Cardiac fibroblast (primary cell): ENCODE measurements at regions not wholly inside any gene's neighbourhood (a gene's known extent, or its start where the extent isn't known, plus 50 kb on each side); places are given as distances from the start of the nearest gene placed in this dataset.

Experiments
- DNase-seq, 2 donors: peaks; one replicate each; pipeline versions ENCODE4 v3.0.0 to v3.0.0-alpha.2; 2010; ENCODE audit warnings: low read depth in 2 of 2
- H3K4me3 ChIP-seq, 2 donors: replicated peaks in 1 of 2; 1 replicate in 1 of 2; 2 replicates in 1 of 2; pipeline ENCODE4 v1.5.1; 2011; ENCODE audit warnings: low read depth in 2 of 2, low read length in 2 of 2, mild to moderate bottlenecking in 2 of 2, moderate library complexity in 1 of 2
- TF ChIP-seq, protein P1 (sequence below): IDR thresholded peaks from one replicate; pipeline ENCODE4 v1.5.1; 2011; ENCODE audit warnings: low read depth, mild to moderate bottlenecking, low read length, inconsistent platforms

DNA sequence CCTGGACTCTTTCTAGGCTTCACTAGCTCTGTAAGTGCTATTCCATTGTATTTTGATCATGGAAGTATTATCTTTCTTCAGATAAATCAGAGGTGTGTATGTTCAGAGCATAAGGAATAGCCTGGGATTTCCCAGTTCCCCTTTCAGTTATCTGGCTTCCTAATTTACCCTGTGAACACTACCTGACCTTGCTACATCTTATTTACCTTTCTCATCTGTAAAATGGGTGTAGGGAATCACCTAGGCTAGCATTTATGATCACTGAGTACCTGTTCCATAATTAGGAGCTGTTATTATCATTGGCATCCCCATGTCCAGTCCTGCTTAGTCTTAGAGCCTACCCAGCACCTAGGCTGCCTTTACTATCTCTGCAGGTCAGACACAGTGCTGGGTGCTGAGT lies 149.3 kb upstream of the NR2F2 start:
- TF ChIP-seq, protein P1, sequence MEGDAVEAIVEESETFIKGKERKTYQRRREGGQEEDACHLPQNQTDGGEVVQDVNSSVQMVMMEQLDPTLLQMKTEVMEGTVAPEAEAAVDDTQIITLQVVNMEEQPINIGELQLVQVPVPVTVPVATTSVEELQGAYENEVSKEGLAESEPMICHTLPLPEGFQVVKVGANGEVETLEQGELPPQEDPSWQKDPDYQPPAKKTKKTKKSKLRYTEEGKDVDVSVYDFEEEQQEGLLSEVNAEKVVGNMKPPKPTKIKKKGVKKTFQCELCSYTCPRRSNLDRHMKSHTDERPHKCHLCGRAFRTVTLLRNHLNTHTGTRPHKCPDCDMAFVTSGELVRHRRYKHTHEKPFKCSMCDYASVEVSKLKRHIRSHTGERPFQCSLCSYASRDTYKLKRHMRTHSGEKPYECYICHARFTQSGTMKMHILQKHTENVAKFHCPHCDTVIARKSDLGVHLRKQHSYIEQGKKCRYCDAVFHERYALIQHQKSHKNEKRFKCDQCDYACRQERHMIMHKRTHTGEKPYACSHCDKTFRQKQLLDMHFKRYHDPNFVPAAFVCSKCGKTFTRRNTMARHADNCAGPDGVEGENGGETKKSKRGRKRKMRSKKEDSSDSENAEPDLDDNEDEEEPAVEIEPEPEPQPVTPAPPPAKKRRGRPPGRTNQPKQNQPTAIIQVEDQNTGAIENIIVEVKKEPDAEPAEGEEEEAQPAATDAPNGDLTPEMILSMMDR = no peak
- H3K4me3 ChIP-seq = no peak overlapping the region
- no peak for DNase-seq

DNA sequence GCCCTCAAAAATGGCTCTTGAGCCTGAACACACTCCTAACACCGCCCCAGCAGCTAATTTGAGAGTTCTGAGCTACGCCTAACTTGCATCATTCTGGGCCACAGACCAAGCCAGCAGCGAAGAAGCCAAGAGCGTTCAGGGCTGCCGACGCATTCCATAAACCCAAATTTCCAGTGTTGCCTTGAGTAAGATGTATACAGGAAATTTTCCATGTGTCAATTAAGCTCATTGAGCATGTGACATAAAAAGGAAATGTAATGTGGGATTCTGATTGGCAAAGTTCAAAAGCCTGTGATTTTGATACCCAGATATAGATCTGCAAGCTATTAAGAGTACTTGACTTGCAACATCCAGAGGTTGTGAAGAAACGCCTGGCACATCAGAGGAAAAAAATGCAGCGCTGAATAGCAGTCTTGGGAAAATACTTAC lies 148.6 kb upstream of the NR2F2 start:
- no peak overlapping the region for H3K4me3 ChIP-seq
- DNase-seq = peak; percentile 88 to 92
- TF ChIP-seq, protein P1 = no peak

DNA sequence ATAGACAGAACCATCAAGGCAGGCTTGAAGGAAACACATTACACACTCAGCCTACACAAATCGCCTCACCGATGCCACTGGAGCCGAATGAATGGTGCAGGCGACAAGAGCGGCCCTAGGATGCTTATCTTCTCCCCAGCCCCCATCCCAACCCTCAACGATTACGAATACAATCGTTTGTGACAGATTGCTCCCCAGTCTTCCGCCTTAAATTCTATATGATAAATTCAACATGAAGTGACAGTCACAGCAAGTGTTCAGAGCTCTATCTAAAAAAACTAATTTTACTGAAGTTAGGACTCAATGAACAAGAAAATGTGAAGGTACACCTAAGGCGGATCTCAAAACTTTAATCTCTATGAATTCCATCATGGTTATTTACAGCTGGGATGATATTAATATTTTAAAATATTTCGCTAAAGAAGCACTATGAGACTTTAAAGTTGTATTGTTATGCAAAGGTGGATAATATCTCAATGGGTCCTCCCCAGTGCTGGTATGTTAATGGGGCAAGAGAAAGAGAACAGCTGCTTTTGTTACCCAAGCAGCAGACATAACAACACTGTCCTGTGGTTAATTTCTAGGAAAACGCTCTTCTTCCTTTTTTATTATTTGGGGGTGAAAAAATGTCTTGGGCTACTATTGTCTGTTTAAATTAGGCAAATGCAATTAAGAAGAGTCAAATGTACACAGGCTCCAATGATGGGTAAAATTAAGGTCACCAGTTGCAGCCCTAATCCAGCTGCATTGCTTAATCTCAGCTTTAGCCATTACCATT lies 147.6 kb upstream of the NR2F2 start:
- no peak overlapping the region for H3K4me3 ChIP-seq
- DNase-seq = no peak
- TF ChIP-seq, protein P1 = no peak

DNA sequence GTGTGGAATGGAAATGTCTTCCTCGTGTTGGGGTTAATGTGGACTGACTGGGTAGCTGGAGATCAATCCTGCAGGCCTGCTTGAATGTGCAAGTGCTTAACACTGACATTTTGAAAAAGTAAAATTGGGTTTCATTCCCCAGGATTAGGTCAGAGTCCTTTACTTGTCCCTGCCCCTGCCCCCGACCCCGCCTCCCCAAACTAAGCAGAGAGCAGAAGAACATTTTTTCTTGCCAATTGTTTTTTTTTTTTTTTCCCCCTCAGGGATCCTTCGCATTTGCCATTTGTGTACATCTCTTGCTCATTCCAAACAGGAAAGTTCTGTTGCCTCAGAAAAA lies 147.0 kb upstream of the NR2F2 start:
- H3K4me3 ChIP-seq = no peak overlapping the region
- no peak for DNase-seq
- TF ChIP-seq, protein P1 = no peak

DNA sequence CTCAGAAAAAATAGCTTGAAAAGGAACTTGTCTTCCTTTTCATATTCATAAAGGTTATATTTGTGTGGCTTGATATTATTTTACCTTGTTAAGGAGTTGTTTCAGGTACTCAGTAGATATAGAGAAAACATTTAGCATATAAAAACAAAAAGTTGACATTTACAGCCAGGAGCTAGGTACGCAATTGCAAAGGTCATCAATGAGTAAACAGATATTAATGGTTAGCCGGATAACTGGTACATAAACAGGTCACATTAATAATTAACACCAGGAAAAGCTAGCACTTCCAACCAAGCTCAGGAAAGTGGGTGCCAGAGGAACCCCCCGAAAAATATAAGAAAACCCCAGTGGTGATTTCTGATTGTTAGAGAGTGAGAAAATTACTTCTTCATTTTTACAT lies 146.6 kb upstream of the NR2F2 start:
- TF ChIP-seq, protein P1 = no peak
- no peak for DNase-seq
- H3K4me3 ChIP-seq = no peak overlapping the region

DNA sequence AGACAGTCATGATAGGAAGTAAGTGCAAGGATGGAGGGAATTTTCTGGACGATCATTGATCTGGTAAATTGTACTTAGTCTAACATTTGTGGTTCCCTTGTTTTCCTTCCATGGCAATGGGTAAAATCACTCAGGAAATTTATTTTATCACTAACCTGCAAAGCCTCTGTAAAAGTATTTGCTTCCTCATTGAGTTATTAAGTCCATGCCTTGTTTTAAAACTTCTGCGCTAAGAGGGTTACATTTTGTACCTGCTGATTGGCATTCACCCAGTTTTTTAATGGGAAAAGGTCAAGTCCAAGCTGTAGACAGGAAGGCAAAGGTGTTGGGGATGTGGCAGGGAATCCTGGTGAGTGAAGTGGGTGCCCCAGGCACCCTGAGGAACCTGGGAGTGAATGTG lies 146.2 kb upstream of the NR2F2 start:
- DNase-seq = no peak
- TF ChIP-seq, protein P1 = no peak
- H3K4me3 ChIP-seq = no peak overlapping the region

DNA sequence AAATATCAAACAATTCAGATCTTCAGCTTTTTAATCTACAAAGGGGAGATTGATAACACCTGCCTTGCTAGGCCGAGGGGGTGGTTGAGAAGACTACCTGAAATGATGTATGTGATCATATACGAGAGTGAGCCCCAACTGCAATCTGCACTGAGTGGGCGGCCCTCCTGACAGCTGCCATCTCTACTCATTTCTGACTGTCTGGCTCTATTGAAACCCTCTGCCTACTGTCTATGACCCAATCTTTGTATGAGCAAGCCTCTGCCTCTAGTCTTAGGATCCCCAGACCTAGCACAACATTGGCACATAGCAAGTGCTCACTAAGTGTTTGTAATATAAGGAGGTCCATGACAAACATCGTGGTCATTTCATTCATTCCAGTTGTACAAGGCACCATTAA lies 144.4 kb upstream of the NR2F2 start:
- DNase-seq = no peak
- TF ChIP-seq, protein P1 = no peak
- no peak overlapping the region for H3K4me3 ChIP-seq
